A549 (cell line): ENCODE measurements at regions not wholly inside any gene's neighbourhood (a gene's known extent, or its start where the extent isn't known, plus 50 kb on each side); places are given as distances from the start of the nearest gene placed in this dataset.

Experiments used
- CHD2 ChIP-seq: fragments of 150-350 bp; IDR thresholded peaks from 2 replicates; pipeline ENCODE4 v1.6.1; 2014; ENCODE audit warnings: low read length; ENCODE audit not compliant: partially characterized antibody
- CTCF ChIP-seq: fragments of >200 bp; sonication (Bioruptor Twin); formaldehyde crosslinking; IDR thresholded peaks from 3 replicates; pipeline ENCODE4 v1.5.1; 2016
- HOXB13 ChIP-seq: fragments of 250-450 bp; sonication (Bioruptor Pico); IDR thresholded peaks from 2 replicates; pipeline ENCODE4 v1.5.0; 2020; ENCODE audit warnings: low read depth, mild to moderate bottlenecking, moderate library complexity
- MAFK ChIP-seq: fragments of 450-650 bp; IDR thresholded peaks from 2 replicates; pipeline ENCODE4 v1.6.1; 2014; ENCODE audit not compliant: partially characterized antibody
- MAX ChIP-seq: IDR thresholded peaks from 2 replicates; pipeline ENCODE4 v1.6.1; 2012
- MYC ChIP-seq: IDR thresholded peaks from 2 replicates; pipeline ENCODE4 v1.6.1; 2012; ENCODE audit warnings: mild to moderate bottlenecking, inconsistent platforms, low read length, improper control_type of control experiment, borderline replicate concordance
- POLR2A ChIP-seq: IDR thresholded peaks from 2 replicates; pipeline ENCODE4 v1.6.1; 2012; ENCODE audit warnings: mild to moderate bottlenecking, low read length

- TF ChIP-seq MAFK, result no peak
- TF ChIP-seq CTCF, result no peak
- no peak for TF ChIP-seq POLR2A
- TF ChIP-seq MAX, result no peak
- no peak for TF ChIP-seq CHD2
- no peak for TF ChIP-seq MYC
- no peak for TF ChIP-seq HOXB13
These were observed 116.2 kb upstream of the MKLN1 start for GRCh38 chr7:131211500-131211899.
